DOHH2 (cell line): ENCODE measurements at regions not wholly inside any gene's neighbourhood (a gene's known extent, or its start where the extent isn't known, plus 50 kb on each side); places are given as distances from the start of the nearest gene placed in this dataset.

Experiments used
- H3F3A ChIP-seq: fragments of 200-600 bp; sonication (generic), shearing (Covaris generic); 2 replicates; pipeline ENCODE4 v1.6.0; 2016; ENCODE audit warnings: antibody characterized with exemption, mild to moderate bottlenecking; ENCODE audit not compliant: control insufficient read depth, insufficient read depth
- H3K27ac ChIP-seq: fragments of 200-600 bp; sonication (generic); 2 replicates; pipeline ENCODE4 v1.5.1; 2014; ENCODE audit warnings: low read depth, mild to moderate bottlenecking, low read length, moderate library complexity
- H3K27me3 ChIP-seq: fragments of 200-600 bp; sonication (generic); 2 replicates; pipeline ENCODE4 v1.6.1; 2014; ENCODE audit warnings: mild to moderate bottlenecking, low read length, mixed read lengths; ENCODE audit not compliant: control insufficient read depth
- H3K36me3 ChIP-seq: fragments of 200-600 bp; sonication (generic); 2 replicates; pipeline ENCODE4 v1.6.1; 2014; ENCODE audit warnings: mild to moderate bottlenecking, low read length, moderate library complexity, mixed read lengths; ENCODE audit not compliant: control insufficient read depth
- H3K4me1 ChIP-seq: fragments of 200-600 bp; sonication (generic); 2 replicates; pipeline ENCODE4 v1.6.1; 2014; ENCODE audit warnings: mild to moderate bottlenecking, low read length, mixed read lengths; ENCODE audit not compliant: control insufficient read depth
- H3K4me2 ChIP-seq: fragments of 200-600 bp; sonication (generic); 2 replicates; pipeline ENCODE4 v1.6.0; 2014; ENCODE audit warnings: mild to moderate bottlenecking, low read length, moderate library complexity
- H3K4me3 ChIP-seq: fragments of 200-600 bp; sonication (generic); 2 replicates; pipeline ENCODE4 v1.5.1; 2014; ENCODE audit warnings: mild to moderate bottlenecking, low read length, mixed read lengths
- H3K79me2 ChIP-seq: fragments of 200-600 bp; sonication (generic); 2 replicates; pipeline ENCODE4 v1.6.1; 2014; ENCODE audit warnings: mild to moderate bottlenecking, low read length, mixed read lengths; ENCODE audit not compliant: control insufficient read depth
- H3K9me2 ChIP-seq: fragments of 200-600 bp; sonication (generic); replicated peaks from 2 replicates; pipeline ENCODE4 v1.6.1; 2014; ENCODE audit warnings: mild to moderate bottlenecking, low read length, mixed read lengths; ENCODE audit not compliant: control insufficient read depth
- H3K9me3 ChIP-seq: fragments of 200-600 bp; sonication (generic); 2 replicates; pipeline ENCODE4 v1.6.1; 2014; ENCODE audit warnings: antibody characterized with exemption, low read length, mixed read lengths; ENCODE audit not compliant: control insufficient read depth, insufficient read depth
- H4K20me1 ChIP-seq: fragments of 200-600 bp; sonication (generic); 2 replicates; pipeline ENCODE4 v1.6.0; 2014; ENCODE audit warnings: low read depth, mild to moderate bottlenecking, antibody characterized with exemption, low read length, moderate library complexity; ENCODE audit not compliant: control insufficient read depth, insufficient read depth
- CTCF ChIP-seq: fragments of 200-600 bp; sonication (generic); IDR thresholded peaks from one replicate; pipeline ENCODE4 v1.5.1; 2014; ENCODE audit warnings: antibody characterized with exemption, mild to moderate bottlenecking, low read depth, low read length; ENCODE audit not compliant: poor library complexity, severe bottlenecking
- EZH2phosphoT487 ChIP-seq: fragments of 200-600 bp; sonication (generic); IDR thresholded peaks from 2 replicates; pipeline ENCODE4 v1.6.1; 2017; ENCODE audit warnings: borderline replicate concordance, mild to moderate bottlenecking, antibody characterized with exemption, low read length, moderate library complexity, mixed read lengths

DNA sequence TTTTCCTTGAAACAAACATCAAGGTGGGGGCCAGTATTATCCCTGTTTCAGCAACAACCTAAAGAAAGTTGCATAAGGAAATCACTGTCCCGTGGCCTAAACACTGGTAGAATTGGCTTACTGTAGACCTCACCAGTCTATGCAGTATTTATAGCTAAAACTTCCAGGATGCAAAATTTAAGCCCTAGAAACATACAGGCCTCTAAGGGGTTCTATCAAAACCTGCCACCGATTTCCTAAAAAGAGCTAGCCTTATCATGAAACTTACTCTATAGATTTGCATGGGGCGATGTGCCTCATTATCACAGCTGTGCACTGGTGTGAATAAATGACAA is 84.3 kb upstream of the FOXQ1 start:
- no peak overlapping the region for H3K4me2 ChIP-seq
- H3K79me2 ChIP-seq: no peaks in the 10 kb centered on the region
- H3K9me2 ChIP-seq: no peaks in the 10 kb centered on the region
- H3K4me3 ChIP-seq: no peak overlapping the region
- no peaks in the 10 kb centered on the region for H3K9me3 ChIP-seq
- H3F3A ChIP-seq: no peaks in the 10 kb centered on the region
- no peaks in the 10 kb centered on the region for H4K20me1 ChIP-seq
- no peaks in the 10 kb centered on the region for H3K27me3 ChIP-seq
- H3K4me1 ChIP-seq: no peaks in the 10 kb centered on the region
- TF ChIP-seq CTCF: no peak
- TF ChIP-seq EZH2phosphoT487: no peak
- H3K27ac ChIP-seq: no peak overlapping the region
- no peaks in the 10 kb centered on the region for H3K36me3 ChIP-seq

DNA sequence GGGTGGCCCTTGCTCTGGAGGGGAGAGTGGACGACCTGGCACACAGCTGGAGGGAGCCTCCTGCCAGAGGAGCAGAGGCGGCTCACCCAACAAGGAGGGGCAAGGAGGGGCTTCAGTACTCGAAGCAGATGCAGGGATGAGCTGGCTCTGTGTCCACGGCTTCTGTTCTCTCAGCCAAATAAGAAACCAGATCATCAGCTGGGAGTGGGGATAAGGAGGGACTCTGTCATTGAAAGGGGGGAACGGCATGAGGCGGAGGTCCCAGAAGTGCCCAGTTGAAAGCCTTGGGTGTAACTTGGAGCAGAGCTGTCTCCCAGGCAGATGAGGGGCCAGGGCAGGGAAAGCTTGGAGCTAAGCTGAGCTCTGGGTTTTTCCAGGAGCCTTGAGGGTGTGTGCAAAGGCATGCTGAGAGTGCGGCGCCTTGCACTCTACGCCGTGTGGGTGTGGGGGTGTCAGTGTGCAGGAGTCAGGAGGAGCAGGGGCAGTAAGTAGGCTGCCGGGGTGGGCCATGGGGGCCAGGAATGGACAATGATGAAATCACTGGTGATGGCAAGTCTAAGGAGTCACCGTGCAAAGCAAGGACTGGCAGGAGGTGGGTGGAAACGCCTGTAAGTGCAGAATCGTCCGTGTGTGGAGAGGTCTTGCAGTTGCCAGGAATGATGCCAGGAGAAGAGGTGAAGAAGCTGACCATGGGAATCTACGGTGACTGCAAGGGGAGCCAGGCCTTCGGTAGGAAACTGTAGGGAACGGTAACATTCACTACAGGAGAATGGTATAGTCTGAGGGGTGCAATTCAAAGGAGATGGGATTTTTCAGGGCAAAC is 85.4 kb upstream of the FOXQ1 start:
- H3K4me3 ChIP-seq: no peak overlapping the region
- TF ChIP-seq CTCF (no peak), EZH2phosphoT487 (no peak)

DNA sequence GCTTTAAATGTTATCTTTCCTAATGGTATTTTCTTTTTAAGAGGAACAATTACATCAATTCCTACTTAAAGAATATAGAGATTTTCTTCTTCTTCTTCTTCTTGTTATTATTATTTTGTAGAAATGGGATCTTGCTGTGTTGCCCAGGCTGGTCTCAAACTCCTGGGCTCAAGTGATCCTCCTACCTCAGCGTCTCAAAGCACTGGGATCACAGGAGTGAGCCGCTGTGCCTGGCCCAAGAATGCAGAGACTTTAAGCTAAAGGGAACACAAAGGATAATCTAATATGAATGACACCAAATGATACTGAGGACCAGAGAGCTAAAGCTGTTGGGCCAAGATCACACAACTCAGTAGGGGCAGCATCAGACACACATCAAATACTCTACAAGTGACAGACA is 87.4 kb upstream of the FOXQ1 start:
- no peak overlapping the region for H3K4me2 ChIP-seq
- no peaks in the 10 kb centered on the region for H3K9me3 ChIP-seq
- H3K27me3 ChIP-seq: no peaks in the 10 kb centered on the region
- H3K27ac ChIP-seq: no peak overlapping the region
- no peaks in the 10 kb centered on the region for H3K79me2 ChIP-seq
- no peaks in the 10 kb centered on the region for H3K4me1 ChIP-seq
- no peak overlapping the region for H3K4me3 ChIP-seq
- H3K9me2 ChIP-seq: no peaks in the 10 kb centered on the region
- no peaks in the 10 kb centered on the region for H4K20me1 ChIP-seq
- TF ChIP-seq CTCF (no peak), EZH2phosphoT487 (no peak)
- no peaks in the 10 kb centered on the region for H3K36me3 ChIP-seq
- no peaks in the 10 kb centered on the region for H3F3A ChIP-seq

More for the DNA sequence above, 85.4 kb upstream of the FOXQ1 start:
- no peaks in the 10 kb centered on the region for H3K9me2 ChIP-seq
- H3K9me3 ChIP-seq: no peaks in the 10 kb centered on the region
- H3K79me2 ChIP-seq: no peaks in the 10 kb centered on the region
- no peaks in the 10 kb centered on the region for H3K27me3 ChIP-seq
- H3K4me1 ChIP-seq: no peaks in the 10 kb centered on the region
- no peaks in the 10 kb centered on the region for H3F3A ChIP-seq
- no peak overlapping the region for H3K4me2 ChIP-seq
- H3K27ac ChIP-seq: no peak overlapping the region
- no peaks in the 10 kb centered on the region for H3K36me3 ChIP-seq
- H4K20me1 ChIP-seq: no peaks in the 10 kb centered on the region
